Omental fat pad (tissue), 3 donors: ENCODE measurements at regions not wholly inside any gene's neighbourhood (a gene's known extent, or its start where the extent isn't known, plus 50 kb on each side); places are given as distances from the start of the nearest gene placed in this dataset.

ENCODE experiments used
- ATAC-seq: fragments of 150-250 bp; one replicate; pipeline ENCODE4 v1.9.1; 2016; ENCODE audit warnings: mild to moderate bottlenecking, moderate library complexity; ENCODE audit not compliant: low FRiP score
- DNase-seq: peaks from one replicate; pipeline ENCODE4 v3.0.0-alpha.2; 2019; ENCODE audit warnings: low spot score
- TF ChIP-seq, protein P1 (sequence below), 3 donors: fragments of 450-650 bp; IDR thresholded peaks; one replicate each; pipeline ENCODE4 v1.5.1; 2016 to 2017; ENCODE audit warnings: antibody characterized with exemption in 3 of 3, mild to moderate bottlenecking in 3 of 3, moderate library complexity in 2 of 3

DNA sequence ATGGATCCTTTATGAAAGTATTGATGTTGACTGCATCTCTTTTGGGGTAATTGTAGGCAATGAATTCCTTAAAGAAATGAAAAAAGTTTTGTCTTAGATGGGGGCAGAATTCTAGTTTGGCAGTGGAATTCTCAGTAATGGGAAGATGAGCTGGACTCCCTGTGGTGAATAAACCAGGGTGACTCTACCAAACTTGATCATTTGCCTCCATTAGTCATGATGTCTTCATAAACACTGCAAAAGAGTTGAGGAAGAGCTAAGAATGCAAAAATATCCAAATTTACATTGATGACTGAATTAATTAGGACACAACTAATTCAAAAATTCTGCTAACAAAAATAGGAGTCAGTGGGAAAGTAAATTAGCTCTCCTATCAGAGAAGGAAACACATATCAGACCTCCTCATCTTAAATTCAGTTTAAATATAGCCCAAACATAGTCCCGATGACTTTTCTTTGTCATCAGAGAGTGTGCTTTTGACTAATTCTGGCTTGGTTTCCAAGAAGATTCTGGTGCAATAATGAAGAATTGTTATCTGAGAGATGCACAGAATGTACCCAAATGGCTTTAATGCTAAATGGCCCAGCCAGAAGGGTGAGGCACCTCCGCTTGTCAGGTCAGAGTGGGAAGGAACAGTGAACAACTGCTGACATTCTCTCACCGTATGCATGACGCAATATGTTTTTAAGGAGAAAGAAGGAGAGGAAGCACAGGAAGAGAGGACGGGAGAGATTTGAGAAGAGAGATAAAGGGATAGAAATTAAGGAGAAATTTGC is 525.1 kb downstream of the LMO4 start:
- ATAC-seq: no peak
- TF ChIP-seq, protein P1, sequence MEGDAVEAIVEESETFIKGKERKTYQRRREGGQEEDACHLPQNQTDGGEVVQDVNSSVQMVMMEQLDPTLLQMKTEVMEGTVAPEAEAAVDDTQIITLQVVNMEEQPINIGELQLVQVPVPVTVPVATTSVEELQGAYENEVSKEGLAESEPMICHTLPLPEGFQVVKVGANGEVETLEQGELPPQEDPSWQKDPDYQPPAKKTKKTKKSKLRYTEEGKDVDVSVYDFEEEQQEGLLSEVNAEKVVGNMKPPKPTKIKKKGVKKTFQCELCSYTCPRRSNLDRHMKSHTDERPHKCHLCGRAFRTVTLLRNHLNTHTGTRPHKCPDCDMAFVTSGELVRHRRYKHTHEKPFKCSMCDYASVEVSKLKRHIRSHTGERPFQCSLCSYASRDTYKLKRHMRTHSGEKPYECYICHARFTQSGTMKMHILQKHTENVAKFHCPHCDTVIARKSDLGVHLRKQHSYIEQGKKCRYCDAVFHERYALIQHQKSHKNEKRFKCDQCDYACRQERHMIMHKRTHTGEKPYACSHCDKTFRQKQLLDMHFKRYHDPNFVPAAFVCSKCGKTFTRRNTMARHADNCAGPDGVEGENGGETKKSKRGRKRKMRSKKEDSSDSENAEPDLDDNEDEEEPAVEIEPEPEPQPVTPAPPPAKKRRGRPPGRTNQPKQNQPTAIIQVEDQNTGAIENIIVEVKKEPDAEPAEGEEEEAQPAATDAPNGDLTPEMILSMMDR (IDR thresholded peaks at IDR 0.05): no peak

DNA sequence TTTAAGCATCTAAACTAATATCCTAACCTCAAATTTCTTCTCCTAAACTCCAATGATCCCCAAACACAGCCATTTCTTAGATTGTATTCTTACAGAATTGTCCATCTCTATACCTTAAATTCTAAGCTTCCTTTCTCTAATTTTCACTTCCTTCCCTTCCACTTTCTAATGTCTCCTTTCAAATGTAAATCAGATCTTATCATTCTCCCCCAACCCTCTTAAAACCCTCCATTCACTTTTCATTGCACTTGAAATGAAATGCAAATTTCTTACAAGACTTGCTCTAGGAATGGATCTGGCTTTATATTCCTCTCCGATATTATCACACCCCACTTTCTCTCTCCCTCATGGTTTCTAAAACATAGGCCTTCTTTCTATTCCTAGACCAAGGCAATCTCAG is 534.6 kb downstream of the LMO4 start:
- ATAC-seq (no peak), DNase-seq (no peak)
- TF ChIP-seq, protein P1 (IDR thresholded peaks at IDR 0.05): no peak

More for the DNA sequence above, 525.1 kb downstream of the LMO4 start:
- DNase-seq: no peak

GRCh38 chr1:87864676-87865075 is 536.0 kb downstream of the LMO4 start:
- no peak for DNase-seq
- TF ChIP-seq, protein P1 (IDR thresholded peaks at IDR 0.05): no peak
- no peak for ATAC-seq

DNA sequence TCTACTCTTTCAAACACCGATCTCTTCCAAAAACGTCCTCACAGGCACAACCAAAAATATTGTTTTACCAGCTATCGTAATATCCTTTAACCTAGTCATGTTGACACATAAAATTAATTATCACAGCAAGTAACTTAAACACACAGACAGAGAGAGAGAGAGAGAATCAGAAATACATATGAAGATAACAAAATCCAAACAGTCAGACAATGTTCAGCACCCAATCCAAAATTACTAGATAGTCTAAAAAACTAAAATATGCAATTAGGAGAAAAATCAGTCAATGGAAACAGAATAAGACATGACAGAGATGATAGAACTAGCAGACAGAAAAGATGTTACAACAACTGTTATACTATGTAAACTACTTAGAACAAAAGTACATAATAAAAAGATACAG is 537.7 kb downstream of the LMO4 start:
- no peak for DNase-seq
- no peak for ATAC-seq
- TF ChIP-seq, protein P1 (IDR thresholded peaks at IDR 0.05): no peak

- DNase-seq (no peak), ATAC-seq (no peak)
- TF ChIP-seq, protein P1 (IDR thresholded peaks at IDR 0.05): no peak
Measured at GRCh38 chr1:87867626-87868025, 538.9 kb downstream of the LMO4 start.

DNA sequence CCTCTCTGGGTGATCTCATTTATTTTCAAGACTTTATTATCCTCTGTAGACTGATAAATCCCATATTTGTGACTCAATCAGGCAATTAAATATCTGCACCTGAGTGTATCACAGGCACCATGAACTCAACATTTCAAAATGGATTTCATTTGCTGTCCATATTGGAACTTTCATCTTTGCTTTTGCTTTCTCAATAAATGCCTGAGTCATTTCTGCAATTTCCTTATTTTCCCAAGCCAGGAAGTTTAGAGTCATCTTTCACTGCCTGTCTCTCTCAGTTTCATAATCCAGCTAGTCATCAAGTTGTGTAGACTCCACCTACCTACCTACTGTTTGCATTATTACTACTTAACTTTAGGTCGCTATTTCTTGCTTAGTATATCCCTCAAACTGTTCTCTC is 540.9 kb downstream of the LMO4 start:
- DNase-seq: no peak
- TF ChIP-seq, protein P1 (IDR thresholded peaks at IDR 0.05): no peak
- peak; percentile 77 for ATAC-seq

- TF ChIP-seq, protein P1 (IDR thresholded peaks at IDR 0.05): no peak
- no peak for DNase-seq
- no peak for ATAC-seq
Measured at GRCh38 chr1:87872189-87872588, 543.5 kb downstream of the LMO4 start.
